ENCODE measurements at regions not wholly inside any gene's neighbourhood (a gene's known extent, or its start where the extent isn't known, plus 50 kb on each side); places are given as distances from the start of the nearest gene placed in this dataset.

DNA sequence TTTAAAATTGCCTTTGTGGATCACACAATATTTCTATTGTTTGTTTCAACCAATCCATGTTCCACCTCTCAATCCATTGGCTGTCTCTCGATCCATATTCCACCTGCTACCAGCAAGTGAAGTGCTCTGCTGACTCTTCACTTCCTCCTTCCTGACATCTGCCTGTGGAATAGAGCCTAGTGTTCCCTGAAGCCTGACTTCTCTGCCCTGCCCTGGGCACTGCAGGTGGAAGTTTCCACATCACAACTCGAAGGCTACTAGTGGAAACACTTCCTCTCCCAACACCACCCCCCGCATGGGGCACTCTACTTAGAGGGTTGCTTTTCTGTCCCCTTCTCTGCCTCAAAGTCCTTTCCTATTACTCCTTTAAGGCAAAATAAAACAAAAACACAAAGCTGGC lies 563.8 kb upstream of the IGFBP3 start:
- H3K9me3 Mint-ChIP-seq = no peaks in the 10 kb centered on the region; the same call in 1 of the 3 replicates
- no peak overlapping the region for H3K4me3 Mint-ChIP-seq
- H3K27me3 ChIP-seq (ENCODE audit: insufficient read depth) = no peaks in the 10 kb centered on the region
- H3K4me1 Mint-ChIP-seq = no peaks in the 10 kb centered on the region
- no peak overlapping the region for H3K4me3 ChIP-seq
- H2AFZ ChIP-seq = no peak overlapping the region
- no peak overlapping the region for H3K4me2 ChIP-seq
- H3K4me1 ChIP-seq (ENCODE audit: insufficient read depth) = no peaks in the 10 kb centered on the region
- no peaks in the 10 kb centered on the region for H3F3A ChIP-seq (replicated peaks; ENCODE audit: low read depth)
- H3K27ac Mint-ChIP-seq = no peak overlapping the region
- H3K36me3 ChIP-seq (ENCODE audit: insufficient read depth) = no peaks in the 10 kb centered on the region
- no peaks in the 10 kb centered on the region for H4K20me1 ChIP-seq (replicated peaks; ENCODE audit: insufficient read depth)
- H3K79me2 ChIP-seq (replicated peaks; ENCODE audit: insufficient read depth) = no peaks in the 10 kb centered on the region
- TF ChIP-seq, protein P1, sequence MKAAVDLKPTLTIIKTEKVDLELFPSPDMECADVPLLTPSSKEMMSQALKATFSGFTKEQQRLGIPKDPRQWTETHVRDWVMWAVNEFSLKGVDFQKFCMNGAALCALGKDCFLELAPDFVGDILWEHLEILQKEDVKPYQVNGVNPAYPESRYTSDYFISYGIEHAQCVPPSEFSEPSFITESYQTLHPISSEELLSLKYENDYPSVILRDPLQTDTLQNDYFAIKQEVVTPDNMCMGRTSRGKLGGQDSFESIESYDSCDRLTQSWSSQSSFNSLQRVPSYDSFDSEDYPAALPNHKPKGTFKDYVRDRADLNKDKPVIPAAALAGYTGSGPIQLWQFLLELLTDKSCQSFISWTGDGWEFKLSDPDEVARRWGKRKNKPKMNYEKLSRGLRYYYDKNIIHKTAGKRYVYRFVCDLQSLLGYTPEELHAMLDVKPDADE (IDR thresholded peaks at IDR 0.05) = no peak
- no peaks in the 10 kb centered on the region for H3K36me3 Mint-ChIP-seq (ENCODE audit: low read depth)
- no peaks in the 10 kb centered on the region; the same call in 1 of the 2 replicates for H3K9me2 ChIP-seq (ENCODE audit: insufficient read depth)
- H3K27me3 Mint-ChIP-seq (ENCODE audit: insufficient read depth, low read depth, poor library complexity) = no peaks in the 10 kb centered on the region
- no peak for ATAC-seq
- no peak for DNase-seq (ENCODE audit: low spot score)
- H3K27ac ChIP-seq (ENCODE audit: low read depth) = no peak overlapping the region

DNA sequence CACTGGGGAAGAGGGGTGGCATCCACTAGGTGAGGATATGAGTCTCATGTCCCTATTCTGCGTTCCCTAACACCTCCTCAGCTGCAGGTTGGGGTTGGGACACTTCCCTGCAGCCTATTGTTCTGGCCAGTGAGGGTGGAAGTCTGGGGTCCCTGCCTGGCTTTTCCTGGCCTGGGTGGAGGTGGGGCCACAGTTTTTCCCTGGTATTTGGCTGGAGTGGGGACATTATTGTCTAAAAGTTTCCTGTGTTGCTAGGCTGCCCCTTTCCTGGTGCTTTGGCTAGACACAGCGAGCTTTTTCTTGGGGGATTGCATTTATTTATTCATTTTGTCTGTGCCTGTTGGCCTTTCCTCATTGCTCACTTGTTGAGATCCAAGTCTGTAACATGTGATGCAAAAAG lies 559.5 kb upstream of the IGFBP3 start:
- Histone ChIP-seq H3K9me2 (ENCODE audit: insufficient read depth) (no peaks in the 10 kb centered on the region; the same call in 1 of the 2 replicates), H3K36me3 (ENCODE audit: insufficient read depth) (no peaks in the 10 kb centered on the region; the same call in 1 of the 2 replicates), H3K27ac (ENCODE audit: low read depth) (no peak overlapping the region), H3F3A (replicated peaks; ENCODE audit: low read depth) (no peaks in the 10 kb centered on the region), H3K79me2 (replicated peaks; ENCODE audit: insufficient read depth) (no peaks in the 10 kb centered on the region), H3K27me3 (ENCODE audit: insufficient read depth) (no peaks in the 10 kb centered on the region), H3K4me1 (ENCODE audit: insufficient read depth) (no peaks in the 10 kb centered on the region), H3K4me3 (no peak overlapping the region), H3K4me2 (no peak overlapping the region), H4K20me1 (replicated peaks; ENCODE audit: insufficient read depth) (no peaks in the 10 kb centered on the region), H2AFZ (no peak overlapping the region)
- Mint-ChIP-seq H3K27me3 (ENCODE audit: insufficient read depth, low read depth, poor library complexity) (peaks cover 4% of the 10 kb centered on the region), H3K4me1 (no peaks in the 10 kb centered on the region), H3K27ac (no peak overlapping the region), H3K36me3 (ENCODE audit: low read depth) (0 out of 3 replicates have a peak, but pooled peaks cover 5% of the 10 kb centered on the region), H3K9me3 (peaks cover 13% of the 10 kb centered on the region), H3K4me3 (no peak overlapping the region)
- DNase-seq (ENCODE audit: low spot score) = no peak
- no peak for ATAC-seq
- TF ChIP-seq, protein P2, sequence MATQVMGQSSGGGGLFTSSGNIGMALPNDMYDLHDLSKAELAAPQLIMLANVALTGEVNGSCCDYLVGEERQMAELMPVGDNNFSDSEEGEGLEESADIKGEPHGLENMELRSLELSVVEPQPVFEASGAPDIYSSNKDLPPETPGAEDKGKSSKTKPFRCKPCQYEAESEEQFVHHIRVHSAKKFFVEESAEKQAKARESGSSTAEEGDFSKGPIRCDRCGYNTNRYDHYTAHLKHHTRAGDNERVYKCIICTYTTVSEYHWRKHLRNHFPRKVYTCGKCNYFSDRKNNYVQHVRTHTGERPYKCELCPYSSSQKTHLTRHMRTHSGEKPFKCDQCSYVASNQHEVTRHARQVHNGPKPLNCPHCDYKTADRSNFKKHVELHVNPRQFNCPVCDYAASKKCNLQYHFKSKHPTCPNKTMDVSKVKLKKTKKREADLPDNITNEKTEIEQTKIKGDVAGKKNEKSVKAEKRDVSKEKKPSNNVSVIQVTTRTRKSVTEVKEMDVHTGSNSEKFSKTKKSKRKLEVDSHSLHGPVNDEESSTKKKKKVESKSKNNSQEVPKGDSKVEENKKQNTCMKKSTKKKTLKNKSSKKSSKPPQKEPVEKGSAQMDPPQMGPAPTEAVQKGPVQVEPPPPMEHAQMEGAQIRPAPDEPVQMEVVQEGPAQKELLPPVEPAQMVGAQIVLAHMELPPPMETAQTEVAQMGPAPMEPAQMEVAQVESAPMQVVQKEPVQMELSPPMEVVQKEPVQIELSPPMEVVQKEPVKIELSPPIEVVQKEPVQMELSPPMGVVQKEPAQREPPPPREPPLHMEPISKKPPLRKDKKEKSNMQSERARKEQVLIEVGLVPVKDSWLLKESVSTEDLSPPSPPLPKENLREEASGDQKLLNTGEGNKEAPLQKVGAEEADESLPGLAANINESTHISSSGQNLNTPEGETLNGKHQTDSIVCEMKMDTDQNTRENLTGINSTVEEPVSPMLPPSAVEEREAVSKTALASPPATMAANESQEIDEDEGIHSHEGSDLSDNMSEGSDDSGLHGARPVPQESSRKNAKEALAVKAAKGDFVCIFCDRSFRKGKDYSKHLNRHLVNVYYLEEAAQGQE (IDR thresholded peaks at IDR 0.05; ENCODE audit: unreplicated experiment) = no peak
- no peak for TF ChIP-seq NANOG (IDR thresholded peaks at IDR 0.05; ENCODE audit: borderline replicate concordance)
- TF ChIP-seq EZH2 (IDR thresholded peaks at IDR 0.05; ENCODE audit: low read depth, unreplicated experiment) = no peak
- TF ChIP-seq STAT1 (IDR thresholded peaks at IDR 0.05; ENCODE audit: unreplicated experiment) = no peak
- TF ChIP-seq, protein P3, sequence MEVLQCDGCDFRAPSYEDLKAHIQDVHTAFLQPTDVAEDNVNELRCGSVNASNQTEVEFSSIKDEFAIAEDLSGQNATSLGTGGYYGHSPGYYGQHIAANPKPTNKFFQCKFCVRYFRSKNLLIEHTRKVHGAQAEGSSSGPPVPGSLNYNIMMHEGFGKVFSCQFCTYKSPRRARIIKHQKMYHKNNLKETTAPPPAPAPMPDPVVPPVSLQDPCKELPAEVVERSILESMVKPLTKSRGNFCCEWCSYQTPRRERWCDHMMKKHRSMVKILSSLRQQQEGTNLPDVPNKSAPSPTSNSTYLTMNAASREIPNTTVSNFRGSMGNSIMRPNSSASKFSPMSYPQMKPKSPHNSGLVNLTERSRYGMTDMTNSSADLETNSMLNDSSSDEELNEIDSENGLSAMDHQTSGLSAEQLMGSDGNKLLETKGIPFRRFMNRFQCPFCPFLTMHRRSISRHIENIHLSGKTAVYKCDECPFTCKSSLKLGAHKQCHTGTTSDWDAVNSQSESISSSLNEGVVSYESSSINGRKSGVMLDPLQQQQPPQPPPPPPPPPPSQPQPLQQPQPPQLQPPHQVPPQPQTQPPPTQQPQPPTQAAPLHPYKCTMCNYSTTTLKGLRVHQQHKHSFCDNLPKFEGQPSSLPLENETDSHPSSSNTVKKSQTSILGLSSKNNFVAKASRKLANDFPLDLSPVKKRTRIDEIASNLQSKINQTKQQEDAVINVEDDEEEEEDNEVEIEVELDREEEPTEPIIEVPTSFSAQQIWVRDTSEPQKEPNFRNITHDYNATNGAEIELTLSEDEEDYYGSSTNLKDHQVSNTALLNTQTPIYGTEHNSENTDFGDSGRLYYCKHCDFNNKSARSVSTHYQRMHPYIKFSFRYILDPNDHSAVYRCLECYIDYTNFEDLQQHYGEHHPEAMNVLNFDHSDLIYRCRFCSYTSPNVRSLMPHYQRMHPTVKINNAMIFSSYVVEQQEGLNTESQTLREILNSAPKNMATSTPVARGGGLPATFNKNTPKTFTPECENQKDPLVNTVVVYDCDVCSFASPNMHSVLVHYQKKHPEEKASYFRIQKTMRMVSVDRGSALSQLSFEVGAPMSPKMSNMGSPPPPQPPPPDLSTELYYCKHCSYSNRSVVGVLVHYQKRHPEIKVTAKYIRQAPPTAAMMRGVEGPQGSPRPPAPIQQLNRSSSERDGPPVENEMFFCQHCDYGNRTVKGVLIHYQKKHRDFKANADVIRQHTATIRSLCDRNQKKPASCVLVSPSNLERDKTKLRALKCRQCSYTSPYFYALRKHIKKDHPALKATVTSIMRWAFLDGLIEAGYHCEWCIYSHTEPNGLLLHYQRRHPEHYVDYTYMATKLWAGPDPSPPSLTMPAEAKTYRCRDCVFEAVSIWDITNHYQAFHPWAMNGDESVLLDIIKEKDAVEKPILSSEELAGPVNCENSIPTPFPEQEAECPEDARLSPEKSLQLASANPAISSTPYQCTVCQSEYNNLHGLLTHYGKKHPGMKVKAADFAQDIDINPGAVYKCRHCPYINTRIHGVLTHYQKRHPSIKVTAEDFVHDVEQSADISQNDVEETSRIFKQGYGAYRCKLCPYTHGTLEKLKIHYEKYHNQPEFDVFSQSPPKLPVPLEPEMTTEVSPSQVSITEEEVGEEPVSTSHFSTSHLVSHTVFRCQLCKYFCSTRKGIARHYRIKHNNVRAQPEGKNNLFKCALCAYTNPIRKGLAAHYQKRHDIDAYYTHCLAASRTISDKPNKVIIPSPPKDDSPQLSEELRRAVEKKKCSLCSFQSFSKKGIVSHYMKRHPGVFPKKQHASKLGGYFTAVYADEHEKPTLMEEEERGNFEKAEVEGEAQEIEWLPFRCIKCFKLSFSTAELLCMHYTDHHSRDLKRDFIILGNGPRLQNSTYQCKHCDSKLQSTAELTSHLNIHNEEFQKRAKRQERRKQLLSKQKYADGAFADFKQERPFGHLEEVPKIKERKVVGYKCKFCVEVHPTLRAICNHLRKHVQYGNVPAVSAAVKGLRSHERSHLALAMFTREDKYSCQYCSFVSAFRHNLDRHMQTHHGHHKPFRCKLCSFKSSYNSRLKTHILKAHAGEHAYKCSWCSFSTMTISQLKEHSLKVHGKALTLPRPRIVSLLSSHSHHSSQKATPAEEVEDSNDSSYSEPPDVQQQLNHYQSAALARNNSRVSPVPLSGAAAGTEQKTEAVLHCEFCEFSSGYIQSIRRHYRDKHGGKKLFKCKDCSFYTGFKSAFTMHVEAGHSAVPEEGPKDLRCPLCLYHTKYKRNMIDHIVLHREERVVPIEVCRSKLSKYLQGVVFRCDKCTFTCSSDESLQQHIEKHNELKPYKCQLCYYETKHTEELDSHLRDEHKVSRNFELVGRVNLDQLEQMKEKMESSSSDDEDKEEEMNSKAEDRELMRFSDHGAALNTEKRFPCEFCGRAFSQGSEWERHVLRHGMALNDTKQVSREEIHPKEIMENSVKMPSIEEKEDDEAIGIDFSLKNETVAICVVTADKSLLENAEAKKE (CRISPR knock-in tag; IDR thresholded peaks at IDR 0.05) = no peak
- TF ChIP-seq, protein P4, sequence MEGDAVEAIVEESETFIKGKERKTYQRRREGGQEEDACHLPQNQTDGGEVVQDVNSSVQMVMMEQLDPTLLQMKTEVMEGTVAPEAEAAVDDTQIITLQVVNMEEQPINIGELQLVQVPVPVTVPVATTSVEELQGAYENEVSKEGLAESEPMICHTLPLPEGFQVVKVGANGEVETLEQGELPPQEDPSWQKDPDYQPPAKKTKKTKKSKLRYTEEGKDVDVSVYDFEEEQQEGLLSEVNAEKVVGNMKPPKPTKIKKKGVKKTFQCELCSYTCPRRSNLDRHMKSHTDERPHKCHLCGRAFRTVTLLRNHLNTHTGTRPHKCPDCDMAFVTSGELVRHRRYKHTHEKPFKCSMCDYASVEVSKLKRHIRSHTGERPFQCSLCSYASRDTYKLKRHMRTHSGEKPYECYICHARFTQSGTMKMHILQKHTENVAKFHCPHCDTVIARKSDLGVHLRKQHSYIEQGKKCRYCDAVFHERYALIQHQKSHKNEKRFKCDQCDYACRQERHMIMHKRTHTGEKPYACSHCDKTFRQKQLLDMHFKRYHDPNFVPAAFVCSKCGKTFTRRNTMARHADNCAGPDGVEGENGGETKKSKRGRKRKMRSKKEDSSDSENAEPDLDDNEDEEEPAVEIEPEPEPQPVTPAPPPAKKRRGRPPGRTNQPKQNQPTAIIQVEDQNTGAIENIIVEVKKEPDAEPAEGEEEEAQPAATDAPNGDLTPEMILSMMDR (conservative IDR thresholded peaks at IDR 0.05; ENCODE audit: low read depth in 2 of 2) = no peak
- TF ChIP-seq, protein P1 (IDR thresholded peaks at IDR 0.05) = no peak
